DMS114 treated with DMSO at 0.1 percent for 48 hours (cell line): ENCODE measurements at regions not wholly inside any gene's neighbourhood (a gene's known extent, or its start where the extent isn't known, plus 50 kb on each side); places are given as distances from the start of the nearest gene placed in this dataset.

Source experiments
- DNase-seq: peaks from one replicate; lab custom pipeline; 2025; ENCODE audit not compliant: unreplicated experiment; lab: John Stamatoyannopoulos, UW

- DNase-seq, result no peak
Observed at GRCh38 chr13:76795701-76796695, 90.2 kb downstream of the KCTD12 start.

DNA sequence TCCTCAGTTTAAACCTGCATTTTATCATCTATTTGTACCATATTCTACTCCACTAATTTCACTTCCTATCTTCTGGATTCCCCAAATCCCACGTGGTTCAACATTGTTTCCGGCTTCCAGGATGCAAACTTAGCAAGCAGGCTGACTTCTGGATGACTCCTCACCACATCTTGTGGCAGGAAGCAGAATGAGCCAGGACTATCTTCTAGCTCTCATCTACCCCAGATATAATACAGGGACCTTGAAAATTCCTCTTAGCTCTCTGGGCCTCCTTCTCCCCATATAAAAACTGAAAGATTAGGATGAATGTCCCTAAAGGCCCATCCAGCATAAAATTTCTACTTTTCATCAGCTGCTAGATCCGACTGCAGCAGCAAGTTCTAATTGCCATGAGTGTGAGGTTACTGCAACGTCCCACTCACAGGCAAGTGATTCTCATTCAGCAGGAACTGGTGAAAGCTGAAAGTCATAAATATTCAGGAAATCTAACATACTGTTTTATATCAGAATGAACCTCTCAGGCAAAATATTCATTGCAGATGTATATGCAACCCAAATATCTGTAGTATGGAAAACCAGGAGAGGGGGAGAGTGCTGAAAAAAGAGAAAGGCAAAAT is 93.4 kb downstream of the KCTD12 start:
- no peak for DNase-seq

GRCh38 chr13:76790980-76791819 is 95.0 kb downstream of the KCTD12 start:
- no peak for DNase-seq

- DNase-seq, result no peak
Observed at GRCh38 chr13:76790526-76790925, 95.7 kb downstream of the KCTD12 start.

DNA sequence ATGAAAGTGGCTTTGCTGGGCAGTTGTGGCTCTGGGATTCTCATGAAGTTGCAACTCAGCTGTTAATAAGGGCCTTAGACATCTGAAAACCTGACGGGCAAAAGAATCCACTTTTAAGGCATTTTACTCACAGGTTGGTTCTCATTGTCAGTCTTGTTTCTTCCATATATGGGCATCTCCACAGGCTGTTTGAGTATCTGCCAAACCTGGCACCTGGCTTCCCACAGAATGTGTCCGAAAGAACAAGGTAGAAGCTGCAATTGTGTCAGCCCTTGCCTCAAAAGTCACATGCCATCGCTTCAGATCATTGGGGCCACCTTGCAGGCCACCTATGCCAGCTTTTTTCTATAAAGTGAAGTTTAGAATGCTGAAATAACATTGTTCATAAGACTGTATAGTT is 102.4 kb downstream of the KCTD12 start:
- no peak for DNase-seq

- no peak for DNase-seq
Observed at GRCh38 chr13:76778853-76779252, 107.4 kb downstream of the KCTD12 start.

DNA sequence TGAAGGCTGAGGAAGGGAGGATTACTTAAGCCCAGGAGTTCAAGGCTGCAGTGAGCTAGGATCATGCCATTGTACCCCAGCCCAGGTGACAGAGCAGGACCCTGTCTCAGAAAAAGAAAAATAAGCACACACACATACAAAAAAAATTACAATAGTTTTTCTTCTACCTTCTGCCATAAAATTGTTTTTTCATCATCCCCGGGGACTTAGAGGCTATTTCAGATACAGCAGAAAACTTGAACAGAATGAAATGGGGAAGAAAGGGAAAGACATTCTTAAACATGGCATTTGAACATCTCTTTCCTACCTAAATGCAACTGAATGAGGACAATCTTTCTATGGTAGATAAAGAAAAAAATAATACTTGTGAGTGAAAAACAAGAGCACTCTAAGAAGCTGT is 109.1 kb downstream of the KCTD12 start:
- no peak for DNase-seq

DNA sequence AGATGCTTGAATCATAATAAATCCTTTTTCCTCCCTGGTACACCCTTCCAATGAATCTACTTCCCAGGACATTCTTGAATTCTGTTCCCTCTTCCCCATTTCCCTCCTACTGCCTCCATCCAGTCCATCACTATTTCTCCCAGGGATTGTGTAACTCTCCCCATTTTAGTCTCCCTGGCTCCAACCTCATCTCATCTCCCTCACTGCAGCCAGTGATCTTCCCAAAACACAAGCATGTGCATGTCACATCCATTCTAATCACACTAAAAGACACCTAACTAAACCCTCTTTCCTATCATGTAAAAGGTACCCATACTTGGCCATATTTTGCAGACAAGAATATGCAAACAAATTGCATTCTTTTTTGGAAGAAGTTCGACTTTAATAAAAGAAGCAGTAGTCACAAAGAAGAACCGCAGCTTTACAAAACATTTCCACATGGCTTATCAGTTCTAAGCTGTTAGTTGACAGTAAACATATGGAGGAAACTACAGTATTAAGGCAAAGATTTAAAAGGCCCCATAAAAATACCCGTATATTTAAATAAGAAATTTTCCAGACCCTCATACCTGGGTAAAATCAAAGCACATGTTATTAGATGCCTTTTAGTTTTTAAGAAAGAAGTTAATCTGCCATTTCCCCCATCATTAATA is 111.0 kb downstream of the KCTD12 start:
- DNase-seq, result no peak

DNA sequence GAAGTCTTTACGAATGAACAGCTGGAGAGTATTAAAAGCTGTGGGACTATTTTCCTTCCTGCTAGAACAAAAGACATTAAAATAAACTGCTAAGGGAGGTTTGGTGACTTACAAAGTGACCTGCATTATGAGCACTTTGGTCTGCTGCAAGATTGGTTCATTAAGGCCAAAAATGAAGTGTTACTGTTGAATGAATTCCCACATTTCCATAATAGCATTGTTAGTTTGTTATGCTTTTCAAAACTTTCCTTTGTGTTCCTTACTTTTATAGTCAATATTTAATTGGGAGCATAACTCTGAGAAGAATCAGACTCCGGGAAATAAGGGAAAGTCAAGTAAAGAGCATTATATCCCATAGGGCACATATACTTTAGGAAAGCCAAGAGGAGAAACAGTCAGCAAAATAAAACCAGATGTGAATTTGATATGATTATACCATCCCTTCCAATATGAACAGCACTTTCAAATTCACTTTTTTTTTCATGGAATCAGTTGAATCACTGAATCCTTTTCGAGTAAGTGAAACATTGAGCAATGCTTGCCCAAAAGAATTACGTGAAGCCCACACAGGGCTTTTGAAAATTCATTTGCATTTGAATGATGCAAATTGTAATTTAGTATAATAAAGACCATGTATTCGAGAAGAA is 112.6 kb downstream of the KCTD12 start:
- DNase-seq, result no peak

- no peak for DNase-seq
Observed at GRCh38 chr13:76772241-76772640, 114.0 kb downstream of the KCTD12 start.

DNA sequence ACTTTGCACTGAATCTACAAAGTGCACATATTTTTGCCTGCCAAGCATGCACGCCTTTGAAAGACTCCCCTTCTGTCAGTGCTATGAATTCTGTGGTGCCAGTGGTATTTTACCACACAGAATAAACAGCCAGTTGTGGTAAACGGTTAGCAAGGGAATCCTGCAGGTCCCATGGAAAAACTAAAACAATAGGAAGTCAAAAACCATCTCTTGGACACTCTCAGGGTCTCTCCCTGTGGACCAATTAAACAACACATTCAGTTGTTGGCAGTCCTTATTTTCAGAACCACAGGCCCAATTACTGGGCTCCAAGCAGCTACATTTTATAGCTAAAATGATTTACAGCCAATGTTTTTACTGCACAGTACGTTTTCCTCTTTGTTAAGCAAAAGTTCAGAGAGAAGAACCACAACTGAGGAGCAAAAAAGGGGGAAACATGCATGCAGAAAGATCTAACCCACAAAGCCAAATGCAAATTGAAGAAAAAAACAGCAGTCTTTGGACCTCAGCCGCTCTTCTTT is 116.9 kb downstream of the KCTD12 start:
- DNase-seq, result no peak

DNA sequence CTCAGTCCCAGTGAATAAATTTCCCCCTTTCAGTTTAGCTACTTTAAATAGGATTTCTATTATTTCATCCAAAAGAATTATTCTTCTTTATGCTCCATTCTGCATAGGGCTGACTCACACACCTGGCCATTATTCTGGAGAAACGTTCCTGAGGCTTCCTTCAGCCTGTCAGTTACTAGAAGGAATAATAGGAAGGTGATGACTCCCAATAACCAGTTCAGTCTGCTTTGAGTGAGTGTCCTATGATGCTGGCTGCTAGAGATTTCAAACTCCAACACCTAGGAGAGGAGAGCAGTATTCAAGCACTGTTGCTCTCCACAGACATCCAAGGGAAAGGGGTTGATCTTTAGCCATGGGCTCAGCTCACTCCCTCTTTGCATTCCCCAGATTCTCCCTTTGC is 117.8 kb downstream of the KCTD12 start:
- no peak for DNase-seq

DNA sequence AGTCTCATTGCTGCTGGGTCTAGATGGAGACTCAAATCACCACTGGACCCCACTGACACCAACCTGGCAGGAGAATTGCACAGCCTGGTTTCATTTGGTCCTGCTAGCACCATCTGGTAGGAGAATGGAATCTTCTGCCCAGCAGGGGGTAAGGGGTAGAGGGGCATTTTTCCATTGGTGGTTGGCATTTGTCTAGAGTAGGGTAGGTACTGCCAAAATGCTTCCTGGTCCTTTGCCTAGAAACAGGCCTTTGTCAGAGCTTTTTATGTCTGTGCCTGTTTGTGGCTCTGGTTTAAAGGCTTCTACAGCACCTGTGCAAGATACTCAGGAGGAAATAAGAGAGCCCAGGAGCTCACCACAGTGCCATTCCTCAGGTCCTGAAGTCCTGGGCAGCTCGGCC is 121.3 kb downstream of the KCTD12 start:
- no peak for DNase-seq

GRCh38 chr13:76764429-76764828 is 121.8 kb downstream of the KCTD12 start:
- DNase-seq, result no peak

- DNase-seq, result no peak
Observed at GRCh38 chr13:76762721-76763120, 123.5 kb downstream of the KCTD12 start.

DNA sequence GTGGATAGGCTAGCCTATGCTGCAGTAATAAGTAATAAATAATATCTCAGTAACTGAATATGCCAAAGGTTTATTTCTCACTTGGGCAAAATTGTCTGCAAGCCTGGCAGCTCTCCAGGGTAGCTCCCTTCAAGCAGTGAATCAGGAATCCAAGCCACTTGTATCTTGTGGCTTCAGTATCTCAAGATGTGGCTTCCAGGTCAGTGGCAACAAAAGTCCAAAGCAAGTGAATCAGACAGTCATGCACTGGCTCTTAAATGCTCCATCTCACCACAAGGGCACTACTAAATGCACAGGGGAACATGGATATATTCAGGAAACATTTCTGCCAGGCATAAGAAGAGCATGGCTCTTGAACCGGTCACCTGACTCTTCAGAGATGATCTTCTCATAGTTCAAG is 126.3 kb downstream of the KCTD12 start:
- no peak for DNase-seq

DNA sequence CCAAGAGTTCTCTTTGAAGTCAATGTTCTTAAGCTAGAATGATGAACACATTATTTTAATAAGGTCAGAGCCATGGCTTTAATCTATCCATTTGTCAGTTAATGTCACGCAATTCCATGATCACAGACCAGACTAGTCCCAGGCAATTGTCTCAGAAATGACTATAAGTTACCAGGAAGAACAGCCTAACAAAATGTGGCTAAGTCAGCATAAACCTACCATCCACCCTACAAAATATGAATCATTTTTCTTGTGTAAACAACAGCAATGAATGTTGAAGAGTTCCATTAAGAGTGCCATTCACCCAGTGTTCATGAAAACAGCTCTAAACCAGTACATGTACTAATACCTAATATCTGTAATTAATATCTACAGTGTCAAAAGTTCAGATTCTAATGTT is 127.5 kb downstream of the KCTD12 start:
- DNase-seq, result no peak

GRCh38 chr13:76758257-76758656 is 127.9 kb downstream of the KCTD12 start:
- DNase-seq, result no peak

GRCh38 chr13:76756451-76756850 is 129.8 kb downstream of the KCTD12 start:
- DNase-seq, result no peak

- no peak for DNase-seq
Observed at GRCh38 chr13:76754414-76754813, 131.8 kb downstream of the KCTD12 start.
